NCI-H526 treated with DMSO at 0.1 percent for 48 hours (cell line): ENCODE measurements at regions not wholly inside any gene's neighbourhood (a gene's known extent, or its start where the extent isn't known, plus 50 kb on each side); places are given as distances from the start of the nearest gene placed in this dataset.
"Not testable (repeated sequence)": the region's sequence is repeated elsewhere in the genome, so short reads cannot be mapped to it uniquely, and the experiment has no call there.

Source experiments
- DNase-seq: peaks from one replicate; lab custom pipeline; 2025; lab: John Stamatoyannopoulos, UW

- DNase-seq: no peak
Measured at GRCh38 chr6:14877758-14878157, 368.1 kb upstream of the JARID2 start.

DNA sequence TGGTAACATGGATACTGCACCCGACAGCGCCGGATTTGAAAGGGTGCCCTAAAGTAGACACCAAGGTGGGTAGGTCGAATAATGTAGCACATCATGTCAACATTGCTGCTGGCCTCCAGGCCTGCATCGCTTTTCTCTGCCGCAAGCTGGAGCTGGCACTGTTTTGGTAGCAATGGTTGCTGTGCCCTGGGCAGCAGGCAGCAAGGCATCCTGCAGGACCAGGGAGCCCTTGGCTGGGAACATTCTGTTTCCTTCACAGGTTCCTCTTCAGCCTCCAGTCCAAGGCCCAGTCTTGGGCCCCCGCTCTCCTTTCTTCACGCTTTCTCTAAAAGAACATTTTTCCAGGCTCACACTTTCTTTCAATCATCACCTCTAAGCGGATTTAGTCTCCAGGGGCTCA, 365.8 kb upstream of the JARID2 start:
- DNase-seq: no peak

GRCh38 chr6:14880677-14881076, 365.2 kb upstream of the JARID2 start:
- no peak for DNase-seq

GRCh38 chr6:14881398-14881797, 364.5 kb upstream of the JARID2 start:
- no peak for DNase-seq

DNA sequence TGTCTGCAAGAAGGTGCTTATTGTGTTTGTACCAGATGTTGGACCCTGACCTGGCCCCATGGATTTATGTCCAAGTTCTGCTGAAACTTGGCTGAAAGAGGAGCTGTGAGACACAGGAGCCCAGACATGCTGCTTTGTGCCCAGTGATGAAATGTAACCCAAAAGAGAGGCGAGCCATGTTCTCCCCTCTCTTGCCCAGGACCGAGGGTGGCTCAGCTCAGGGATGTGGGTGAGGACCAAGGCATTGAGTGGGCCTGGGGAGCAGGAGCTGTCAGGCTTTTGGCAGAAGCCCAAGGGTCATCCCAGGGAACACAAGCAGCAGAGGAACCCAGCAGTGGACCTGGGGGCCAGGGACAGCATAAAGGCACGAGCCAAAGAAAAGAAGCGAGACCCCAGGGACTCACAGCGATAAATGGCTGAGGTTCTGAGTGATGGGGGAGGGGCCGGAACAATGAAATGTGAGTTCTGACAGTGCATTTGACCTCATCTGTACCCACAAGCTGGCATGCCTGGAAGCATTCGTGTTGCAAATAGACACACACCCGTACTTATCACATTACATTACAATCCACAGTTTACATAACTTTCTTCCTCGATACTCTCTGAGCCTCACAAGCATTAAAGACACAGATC, 363.4 kb upstream of the JARID2 start:
- no peak for DNase-seq

GRCh38 chr6:14883921-14884320, 361.9 kb upstream of the JARID2 start:
- DNase-seq: no peak

DNA sequence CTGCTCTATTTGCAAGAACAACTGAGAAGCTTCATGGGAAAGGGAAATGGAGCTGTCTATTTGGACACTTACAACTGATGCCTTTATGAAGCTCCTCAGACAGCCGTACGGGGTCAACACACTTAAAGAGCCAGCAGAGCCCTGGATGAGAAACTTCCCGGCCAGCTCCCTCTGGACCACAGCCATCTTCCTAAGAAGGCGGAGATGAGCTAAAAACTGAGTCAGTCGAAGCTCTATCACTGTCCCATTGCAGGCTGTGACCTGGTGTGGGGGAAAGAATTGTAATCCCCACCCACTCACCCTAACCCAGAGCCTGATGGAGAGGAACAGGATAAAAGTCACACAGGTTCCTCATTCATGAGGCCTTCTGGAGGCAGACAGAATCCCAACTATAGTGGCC, 360.4 kb upstream of the JARID2 start:
- DNase-seq: no peak

DNA sequence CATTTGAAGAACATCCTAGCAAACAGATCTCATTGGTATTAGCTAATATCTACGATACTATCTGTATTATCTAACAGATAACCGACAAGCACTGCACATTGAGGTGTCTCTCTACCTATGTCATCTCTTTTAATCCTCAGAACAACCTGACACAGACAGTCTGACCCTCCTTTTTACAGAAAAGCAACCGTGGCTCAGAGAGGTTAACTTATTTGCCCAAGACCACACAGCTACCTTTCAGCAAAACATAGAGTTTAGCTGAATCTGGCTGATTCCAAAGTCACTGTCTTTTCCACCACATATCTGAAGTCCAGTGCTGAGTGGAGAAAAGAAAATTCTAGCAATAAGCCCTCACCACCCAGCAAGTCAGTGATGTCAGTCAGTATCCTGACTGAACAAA, 358.7 kb upstream of the JARID2 start:
- DNase-seq: no peak

DNA sequence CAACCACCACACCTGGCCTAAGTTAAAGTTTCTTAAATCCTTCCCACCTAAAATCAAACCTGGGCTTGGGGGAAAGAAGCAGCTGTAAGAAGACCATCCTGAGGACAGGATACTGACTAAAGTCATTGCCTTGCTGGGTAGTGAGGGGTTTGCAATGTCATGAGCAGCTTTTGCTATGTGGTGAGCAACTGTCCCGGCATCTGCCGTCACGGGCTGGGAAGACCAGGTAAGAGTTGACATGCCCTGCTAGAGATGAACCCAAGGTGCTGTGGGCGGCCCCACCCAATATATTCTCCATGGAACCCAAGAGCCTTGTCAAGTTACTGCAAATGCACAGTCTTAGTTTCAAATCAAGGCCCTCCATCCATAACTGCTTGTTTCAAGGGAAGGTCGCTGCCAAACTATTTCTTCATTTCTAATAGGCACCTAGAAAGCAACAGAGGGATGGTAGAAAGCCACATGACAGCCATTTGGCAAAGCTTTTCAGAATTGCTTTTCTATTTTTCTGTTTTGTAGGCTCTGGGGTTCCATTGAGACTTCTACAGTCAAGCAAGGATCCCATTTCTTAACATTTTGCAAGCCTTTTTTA, 357.8 kb upstream of the JARID2 start:
- DNase-seq: no peak

DNA sequence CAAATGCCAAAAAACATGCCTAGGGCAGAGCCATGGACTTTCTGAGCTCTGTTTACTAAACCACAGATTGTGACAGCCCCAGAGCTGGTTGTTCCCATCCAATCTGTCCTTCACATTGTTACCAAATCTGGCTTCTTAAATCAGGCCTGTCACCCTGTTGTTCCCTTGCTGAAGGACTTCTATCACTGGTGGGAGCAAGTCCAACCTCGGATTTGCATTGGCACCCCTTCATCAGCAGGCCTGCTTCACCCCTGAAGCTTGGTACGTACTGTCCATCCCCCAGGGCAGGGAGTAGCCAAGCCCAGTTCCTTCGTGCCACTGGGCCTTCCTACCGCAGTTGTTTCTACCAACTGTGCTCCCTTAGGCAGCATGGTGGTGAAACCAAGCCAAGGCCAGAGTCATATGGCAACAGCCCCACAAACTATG, 357.3 kb upstream of the JARID2 start:
- DNase-seq: no peak

DNA sequence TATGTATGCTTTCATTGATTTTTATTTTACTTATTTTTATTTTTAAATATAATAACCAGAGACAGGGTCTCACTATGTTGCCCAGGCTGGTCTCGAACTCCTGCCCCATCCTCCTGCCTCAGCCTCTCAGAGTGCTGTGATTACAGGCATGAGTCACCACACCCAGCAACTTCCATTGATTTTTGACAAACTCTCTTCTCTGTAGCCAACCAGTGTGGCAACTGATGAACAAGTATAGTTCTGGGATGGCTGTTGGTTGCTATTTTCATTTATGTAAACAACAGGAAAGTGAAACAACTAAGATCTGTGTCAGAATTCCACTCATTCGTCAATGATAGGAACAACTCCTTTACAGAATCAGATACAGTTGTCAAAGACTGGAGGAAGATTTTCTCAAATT, 356.7 kb upstream of the JARID2 start:
- no peak for DNase-seq

DNA sequence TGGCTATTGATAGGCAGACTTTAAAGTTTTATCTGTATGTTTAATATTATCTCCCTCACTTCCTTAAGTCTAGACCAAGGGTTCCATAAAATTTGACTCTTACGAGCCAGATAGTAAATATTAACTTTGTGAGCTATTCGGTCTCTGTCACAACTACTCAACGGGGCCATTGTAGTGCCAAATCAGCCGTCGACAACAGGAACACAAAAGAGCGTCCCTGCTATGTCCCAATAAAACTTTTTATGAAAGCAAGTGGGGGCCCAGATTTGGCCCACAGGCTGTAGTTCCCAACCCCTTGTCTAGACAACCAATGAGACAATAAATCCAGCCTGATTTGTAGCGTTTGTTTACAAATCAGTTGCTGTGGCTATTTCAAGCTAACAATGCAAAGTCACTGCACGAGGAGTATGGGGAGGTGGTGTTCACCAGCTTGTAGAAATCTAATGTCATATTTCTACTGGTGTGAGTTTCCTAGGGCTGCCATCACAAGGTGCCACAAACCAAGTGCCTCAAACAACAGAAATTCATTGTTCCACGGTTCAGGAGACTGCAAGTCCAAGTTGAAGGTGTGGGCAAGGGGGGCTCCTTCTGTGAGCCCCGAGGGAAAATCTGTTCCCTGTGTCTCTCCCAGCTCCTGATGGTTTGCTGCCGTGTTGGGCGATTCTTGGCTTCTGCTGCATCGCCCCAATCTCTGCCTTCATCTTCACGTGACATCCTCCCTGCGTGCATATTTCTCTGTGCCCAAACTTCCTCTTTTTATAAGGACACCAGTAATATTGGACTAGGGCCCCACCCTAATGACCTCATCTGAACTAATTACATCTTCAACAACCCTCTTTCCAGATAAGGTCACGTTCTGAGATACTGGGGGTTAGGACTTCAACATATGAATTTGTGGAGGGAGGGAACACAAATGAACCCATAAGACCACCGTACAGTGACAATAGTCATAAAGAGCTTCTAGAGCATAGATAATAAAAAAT, 356.0 kb upstream of the JARID2 start:
- DNase-seq: no peak

- DNase-seq: not testable (repeated sequence)
Measured at GRCh38 chr6:14891820-14892375, 354.0 kb upstream of the JARID2 start.

GRCh38 chr6:14894105-14894504, 351.8 kb upstream of the JARID2 start:
- no peak for DNase-seq

- DNase-seq: no peak
Measured at GRCh38 chr6:14896475-14896874, 349.4 kb upstream of the JARID2 start.

GRCh38 chr6:14897831-14898230, 348.0 kb upstream of the JARID2 start:
- no peak for DNase-seq

- not testable (repeated sequence) for DNase-seq
Measured at GRCh38 chr6:14899441-14899840, 346.4 kb upstream of the JARID2 start.

- no peak for DNase-seq
Measured at GRCh38 chr6:14900919-14901318, 344.9 kb upstream of the JARID2 start.

GRCh38 chr6:14903176-14904038, 342.5 kb upstream of the JARID2 start:
- no peak for DNase-seq

GRCh38 chr6:14905201-14905600, 340.7 kb upstream of the JARID2 start:
- no peak for DNase-seq

DNA sequence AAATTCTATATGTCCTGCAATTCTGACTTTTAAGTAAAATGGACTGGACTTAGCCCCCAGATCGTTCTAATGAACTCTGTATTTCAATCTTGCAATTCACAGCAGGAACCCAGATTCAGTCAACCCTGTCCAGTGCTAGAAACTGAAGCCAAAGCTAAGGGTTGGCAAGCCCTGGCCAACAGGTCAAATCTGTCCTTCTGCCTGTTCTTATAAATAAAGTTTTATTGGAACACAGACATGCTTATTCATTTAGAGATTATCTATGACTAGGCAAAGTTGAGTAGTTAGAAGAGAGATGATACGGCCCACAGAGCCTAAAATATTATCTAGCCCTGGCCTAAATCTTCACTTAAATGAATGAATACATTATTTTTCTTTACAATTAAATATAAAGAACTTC, 339.2 kb upstream of the JARID2 start:
- no peak for DNase-seq
